MM.1S (cell line): ENCODE measurements at regions not wholly inside any gene's neighbourhood (a gene's known extent, or its start where the extent isn't known, plus 50 kb on each side); places are given as distances from the start of the nearest gene placed in this dataset.

Source experiments
- DNase-seq: peaks from one replicate; pipeline ENCODE4 v3.0.0-alpha.2; 2015
- H2AFZ ChIP-seq: fragments of 300-600 bp; sonication (generic); 2 replicates; pipeline ENCODE4 v1.6.0; 2016; ENCODE audit warnings: antibody characterized with exemption, low read length
- H3F3A ChIP-seq: fragments of 300-600 bp; sonication (generic); 2 replicates; pipeline ENCODE4 v1.6.1; 2016; ENCODE audit warnings: mild to moderate bottlenecking, antibody characterized with exemption, low read length, moderate library complexity, mixed read lengths; ENCODE audit not compliant: insufficient read depth
- H3K27ac ChIP-seq: fragments of 300-600 bp; sonication (generic); 2 replicates; pipeline ENCODE4 v1.5.1; 2016; ENCODE audit warnings: mild to moderate bottlenecking, low read length
- H3K27me3 ChIP-seq: fragments of 300-600 bp; sonication (generic); replicated peaks from 2 replicates; pipeline ENCODE4 v1.6.0; 2016; ENCODE audit warnings: low read length; ENCODE audit not compliant: insufficient read depth
- H3K36me3 ChIP-seq: fragments of 300-600 bp; sonication (generic); replicated peaks from 2 replicates; pipeline ENCODE4 v1.6.1; 2016; ENCODE audit warnings: mild to moderate bottlenecking, low read length, mixed read lengths; ENCODE audit not compliant: insufficient read depth
- H3K4me1 ChIP-seq: fragments of 300-600 bp; sonication (generic); 2 replicates; pipeline ENCODE4 v1.6.1; 2016; ENCODE audit warnings: low read length, mixed read lengths
- H3K4me2 ChIP-seq: fragments of 300-600 bp; sonication (generic); 2 replicates; pipeline ENCODE4 v1.6.0; 2016; ENCODE audit warnings: low read depth, low read length
- H3K4me3 ChIP-seq: fragments of 300-600 bp; sonication (generic); 2 replicates; pipeline ENCODE4 v1.5.1; 2016; ENCODE audit warnings: low read length, mixed read lengths
- H3K79me2 ChIP-seq: fragments of 300-600 bp; sonication (generic); 2 replicates; pipeline ENCODE4 v1.6.1; 2016; ENCODE audit warnings: mixed run types, low read length, mixed read lengths
- H3K9ac ChIP-seq: fragments of 300-600 bp; sonication (generic); 2 replicates; pipeline ENCODE4 v1.6.1; 2016; ENCODE audit warnings: low read length, mixed read lengths
- H3K9me2 ChIP-seq: fragments of 300-600 bp; sonication (generic); replicated peaks from 2 replicates; pipeline ENCODE4 v1.6.1; 2016; ENCODE audit warnings: mild to moderate bottlenecking, low read length, mixed read lengths; ENCODE audit not compliant: insufficient read depth
- H3K9me3 ChIP-seq: fragments of 300-600 bp; sonication (generic); replicated peaks from 2 replicates; pipeline ENCODE4 v1.6.1; 2016; ENCODE audit warnings: mild to moderate bottlenecking, low read length, mixed read lengths; ENCODE audit not compliant: insufficient read depth
- H4K20me1 ChIP-seq: fragments of 300-600 bp; sonication (generic); 2 replicates; pipeline ENCODE4 v1.6.1; 2016; ENCODE audit warnings: mild to moderate bottlenecking, low read length, moderate library complexity, mixed read lengths; ENCODE audit not compliant: insufficient read depth
- CTCF ChIP-seq: fragments of 300-600 bp; sonication (generic); IDR thresholded peaks from 2 replicates; pipeline ENCODE4 v1.5.1; 2016; ENCODE audit warnings: antibody characterized with exemption, low read length, mixed read lengths
- EZH2 ChIP-seq: fragments of 300-600 bp; sonication (generic); optimal IDR thresholded peaks from 2 replicates; pipeline ENCODE3; 2017; ENCODE audit warnings: low read depth, mild to moderate bottlenecking, antibody characterized with exemption, low read length, mixed read lengths
- EZH2phosphoT487 ChIP-seq: fragments of 300-600 bp; sonication (generic); IDR thresholded peaks from 2 replicates; pipeline ENCODE4 v1.6.1; 2018; ENCODE audit warnings: antibody characterized with exemption, low read length

GRCh38 chr6:56904068-56904467 is 50.8 kb upstream of the BEND6 start:
- H3F3A ChIP-seq, result no peaks in the 10 kb centered on the region
- DNase-seq, result no peak
- no peaks in the 10 kb centered on the region for H3K36me3 ChIP-seq
- H2AFZ ChIP-seq, result no peak overlapping the region
- TF ChIP-seq CTCF (no peak), EZH2 (no peak), EZH2phosphoT487 (no peak)
- H3K9me3 ChIP-seq, result no peaks in the 10 kb centered on the region
- H3K27ac ChIP-seq, result no peak overlapping the region
- no peaks in the 10 kb centered on the region for H4K20me1 ChIP-seq
- H3K4me2 ChIP-seq, result no peak overlapping the region
- no peaks in the 10 kb centered on the region for H3K9me2 ChIP-seq
- no peaks in the 10 kb centered on the region for H3K27me3 ChIP-seq
- H3K4me1 ChIP-seq, result no peaks in the 10 kb centered on the region
- H3K9ac ChIP-seq, result no peak overlapping the region
- no peak overlapping the region for H3K4me3 ChIP-seq
- no peaks in the 10 kb centered on the region for H3K79me2 ChIP-seq

DNA sequence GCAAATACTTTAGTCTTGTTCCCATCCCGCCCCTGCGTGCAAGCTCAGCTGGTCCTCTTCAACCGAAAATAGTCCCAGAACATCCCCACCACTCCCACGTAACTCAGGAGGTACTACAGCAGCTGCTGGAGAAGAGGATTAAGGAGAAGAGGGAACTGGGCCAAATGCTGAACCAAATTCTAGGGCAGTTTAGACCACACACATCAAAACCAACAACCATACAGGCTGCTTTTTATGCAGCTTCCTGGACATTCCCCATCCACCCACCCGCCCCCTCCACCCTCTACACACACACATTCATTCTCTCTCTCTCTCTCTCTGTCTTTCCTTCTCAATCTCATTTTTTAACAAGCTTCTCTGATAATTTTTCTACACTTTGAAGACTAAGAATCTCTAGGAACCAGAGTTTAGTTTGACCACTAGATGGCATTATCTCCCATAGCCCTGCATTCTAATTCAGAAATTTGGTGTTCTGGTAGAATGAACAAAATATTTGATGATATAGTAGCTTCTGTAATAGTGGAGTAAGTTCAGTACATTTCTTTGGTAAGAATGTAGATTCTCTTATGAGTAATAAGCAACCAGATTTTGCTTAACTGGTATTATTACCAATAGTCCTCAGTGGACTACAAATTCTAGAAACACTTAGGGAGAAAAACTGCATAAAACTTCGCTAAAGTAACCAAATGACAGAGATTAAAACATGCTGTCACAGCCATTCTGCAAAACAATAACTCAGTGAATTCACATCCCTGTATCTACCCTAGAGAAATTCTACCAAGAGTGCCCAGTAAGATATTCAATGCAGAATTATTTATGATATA is 52.1 kb upstream of the BEND6 start:
- Histone ChIP-seq H3K27me3 (no peaks in the 10 kb centered on the region), H3K27ac (no peak overlapping the region), H3K36me3 (no peaks in the 10 kb centered on the region), H3F3A (no peaks in the 10 kb centered on the region), H3K4me1 (no peaks in the 10 kb centered on the region), H3K9me3 (no peaks in the 10 kb centered on the region), H3K4me2 (no peak overlapping the region), H3K4me3 (no peak overlapping the region), H4K20me1 (no peaks in the 10 kb centered on the region), H3K9ac (no peak overlapping the region), H2AFZ (no peak overlapping the region), H3K79me2 (no peaks in the 10 kb centered on the region), H3K9me2 (no peaks in the 10 kb centered on the region)
- peak; percentile 47 for DNase-seq
- no peak for TF ChIP-seq EZH2
- no peak for TF ChIP-seq EZH2phosphoT487
- TF ChIP-seq CTCF, result peak; percentile 77

GRCh38 chr6:56900784-56901183 is 54.1 kb upstream of the BEND6 start:
- Histone ChIP-seq H3K9me2 (no peaks in the 10 kb centered on the region), H3F3A (no peaks in the 10 kb centered on the region), H3K4me1 (no peaks in the 10 kb centered on the region), H3K27me3 (no peaks in the 10 kb centered on the region), H3K4me3 (no peak overlapping the region), H3K27ac (no peak overlapping the region), H3K4me2 (no peak overlapping the region), H3K36me3 (no peaks in the 10 kb centered on the region), H3K79me2 (no peaks in the 10 kb centered on the region), H3K9me3 (no peaks in the 10 kb centered on the region), H3K9ac (no peak overlapping the region), H2AFZ (no peak overlapping the region), H4K20me1 (no peaks in the 10 kb centered on the region)
- no peak for DNase-seq
- TF ChIP-seq EZH2, result no peak
- TF ChIP-seq CTCF, result no peak
- TF ChIP-seq EZH2phosphoT487, result no peak
